GM19463 (cell line): ENCODE measurements at regions not wholly inside any gene's neighbourhood (a gene's known extent, or its start where the extent isn't known, plus 50 kb on each side); places are given as distances from the start of the nearest gene placed in this dataset.

Experiments used
- ATAC-seq: cut with Tn5 transposase; IDR thresholded peaks from one replicate; pipeline ENCODE4 v1.9.1; 2021; ENCODE audit warnings: mild to moderate bottlenecking, moderate library complexity; ENCODE audit not compliant: unreplicated experiment

DNA sequence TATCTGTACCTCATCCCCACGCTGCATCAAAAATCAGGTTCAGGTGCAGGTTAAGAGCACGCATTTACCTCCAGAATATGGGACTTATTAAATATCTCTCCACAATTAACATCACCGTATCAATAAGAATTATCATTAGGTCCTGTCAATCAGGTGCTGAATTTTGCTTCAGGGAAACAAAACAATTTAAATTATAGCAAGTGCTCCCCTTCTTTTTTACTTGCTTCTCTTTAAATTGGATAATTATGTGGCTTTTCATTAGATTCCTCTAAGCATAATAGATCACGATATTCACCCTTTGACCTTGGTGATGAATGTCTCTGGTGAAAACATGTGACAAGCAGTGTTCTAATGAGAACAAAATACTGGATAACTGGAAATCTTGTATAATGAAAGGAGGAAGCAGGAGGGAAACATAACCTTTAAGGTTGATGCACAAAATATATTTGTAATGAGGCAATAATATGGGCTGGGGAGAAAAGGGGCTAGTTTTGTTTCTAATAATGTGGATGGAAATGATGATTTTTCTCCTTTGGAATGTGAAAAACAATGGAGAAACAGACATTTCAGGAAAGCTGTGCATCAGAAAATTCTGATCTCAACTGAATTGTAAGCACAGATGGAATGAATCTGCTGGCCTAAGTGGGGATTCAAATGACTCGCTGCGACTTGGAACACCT lies 166.9 kb downstream of the SNX10 start:
- ATAC-seq: no peak

- no peak for ATAC-seq
Measured at GRCh38 chr7:26459540-26460193, 168.0 kb downstream of the SNX10 start.

GRCh38 chr7:26460351-26461085 lies 168.9 kb downstream of the SNX10 start:
- ATAC-seq: no peak

- no peak for ATAC-seq
Measured at GRCh38 chr7:26461518-26461917, 169.9 kb downstream of the SNX10 start.

DNA sequence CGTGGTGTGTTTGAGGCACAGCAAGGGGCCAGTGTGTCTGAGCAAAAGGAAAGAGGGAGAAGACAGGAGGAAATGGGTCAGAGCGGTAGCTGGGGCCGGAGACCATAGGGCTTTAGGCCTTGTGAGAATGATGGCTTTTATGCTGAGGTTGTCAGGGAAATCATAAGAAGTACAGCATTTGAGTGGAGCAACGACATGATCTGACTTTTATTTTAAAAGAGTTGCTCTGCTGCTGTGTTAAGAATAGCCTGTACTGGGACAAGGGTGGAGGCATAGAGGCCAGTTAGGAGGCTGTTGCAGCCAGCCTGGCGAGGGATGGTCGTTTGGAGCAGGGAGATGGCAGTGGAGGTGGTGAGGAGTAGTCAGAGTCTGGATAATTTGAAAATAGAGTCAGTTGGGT lies 174.3 kb downstream of the SNX10 start:
- ATAC-seq: no peak

DNA sequence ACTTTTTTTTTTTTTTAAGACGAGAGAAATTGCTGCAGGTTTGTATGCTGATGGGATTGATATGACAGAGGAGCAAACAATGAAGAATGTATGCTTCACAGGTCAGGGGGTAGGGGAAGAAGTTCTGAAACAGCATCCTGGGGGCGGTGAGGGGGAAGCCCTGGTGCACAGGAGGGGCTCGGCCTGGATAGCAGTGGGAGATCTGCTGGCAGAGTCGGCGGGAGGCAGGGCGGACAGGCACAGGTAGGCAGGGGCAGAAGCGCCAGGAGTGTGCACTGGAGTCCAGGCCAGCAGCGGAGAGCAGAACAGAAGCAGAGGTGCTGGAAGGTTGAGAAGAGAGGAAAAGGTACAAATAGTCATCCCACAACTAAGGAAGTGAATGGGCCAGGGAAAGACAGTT lies 175.4 kb downstream of the SNX10 start:
- no peak for ATAC-seq

DNA sequence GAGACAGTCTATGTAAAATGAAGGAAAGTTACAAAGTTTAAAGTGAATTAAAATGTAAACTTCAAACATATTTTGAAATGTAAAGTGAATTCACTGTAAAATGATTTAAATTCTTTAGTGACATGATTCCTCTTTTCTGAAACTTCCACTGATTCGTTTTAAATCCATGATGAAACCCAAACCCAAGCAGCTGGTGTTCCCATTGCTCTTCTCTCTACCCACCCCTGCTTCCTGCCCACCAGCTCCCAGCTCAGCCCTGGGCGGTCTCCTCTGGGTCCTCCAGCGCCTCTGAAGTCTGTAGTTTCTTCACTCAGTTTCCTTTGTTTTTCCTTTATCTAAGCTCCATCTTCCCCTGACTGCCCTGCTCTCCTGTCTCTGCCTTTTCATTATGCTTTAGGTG lies 175.9 kb downstream of the SNX10 start:
- no peak for ATAC-seq

DNA sequence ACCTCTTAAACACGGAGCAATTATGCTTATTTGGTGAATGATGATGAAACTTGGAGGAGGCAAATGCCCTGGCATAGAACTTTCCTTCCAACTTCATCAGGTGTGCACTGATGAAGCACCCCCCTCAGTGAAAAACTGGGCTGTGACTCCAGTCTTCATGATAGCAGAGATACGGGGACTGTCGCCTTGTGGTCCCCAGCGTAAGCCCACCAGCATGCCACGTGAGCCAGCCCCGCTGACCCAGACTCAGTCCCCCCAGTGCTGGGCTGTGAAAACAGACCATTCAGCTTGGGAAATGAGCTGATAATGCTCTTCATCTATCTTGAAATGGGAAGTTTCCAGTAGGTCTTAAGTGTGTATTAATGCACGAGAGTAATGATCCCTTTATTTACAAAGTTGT lies 177.0 kb downstream of the SNX10 start:
- ATAC-seq: no peak

DNA sequence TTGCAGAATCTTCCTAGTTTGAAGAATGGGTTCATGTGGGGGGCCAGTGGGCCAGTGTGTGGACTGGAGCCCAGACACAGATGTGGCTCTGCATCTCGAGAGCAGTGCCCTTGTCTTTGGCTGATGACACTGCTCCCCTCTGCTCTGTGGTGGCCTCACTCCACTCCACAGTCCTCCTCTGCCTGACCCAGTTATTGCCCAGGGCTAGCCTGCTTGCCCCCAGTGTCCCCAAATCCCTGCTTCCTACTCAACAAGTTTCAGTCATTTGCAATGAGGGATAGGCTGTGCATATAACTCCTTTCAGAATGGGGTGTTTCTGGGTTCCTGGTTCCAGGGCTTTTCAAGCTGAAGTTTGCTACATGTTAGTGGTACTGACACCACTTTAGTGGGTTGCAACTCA lies 177.5 kb downstream of the SNX10 start:
- no peak for ATAC-seq

DNA sequence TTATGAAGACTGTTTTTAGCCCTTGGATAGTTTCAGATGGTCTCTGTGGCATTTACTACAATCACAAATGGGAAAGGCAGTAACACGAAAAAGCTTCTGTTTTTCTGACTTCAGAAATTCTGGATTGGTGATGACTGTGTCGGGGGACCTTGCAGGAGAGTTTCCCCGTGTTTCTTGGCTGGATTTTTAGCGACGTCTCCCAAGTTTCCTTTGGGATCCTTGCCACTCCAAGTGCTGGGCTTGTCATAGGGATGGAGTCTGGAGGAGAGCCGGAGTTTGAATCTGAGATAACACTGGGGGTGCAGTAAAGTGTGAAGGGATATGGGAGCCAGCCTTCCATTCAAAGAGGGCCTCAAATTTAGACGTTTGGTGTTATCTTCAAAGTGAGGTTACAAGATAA lies 179.0 kb downstream of the SNX10 start:
- ATAC-seq: no peak

GRCh38 chr7:26471306-26472075 lies 179.8 kb downstream of the SNX10 start:
- ATAC-seq: no peak

- no peak for ATAC-seq
Measured at GRCh38 chr7:26472971-26473370, 181.3 kb downstream of the SNX10 start.

DNA sequence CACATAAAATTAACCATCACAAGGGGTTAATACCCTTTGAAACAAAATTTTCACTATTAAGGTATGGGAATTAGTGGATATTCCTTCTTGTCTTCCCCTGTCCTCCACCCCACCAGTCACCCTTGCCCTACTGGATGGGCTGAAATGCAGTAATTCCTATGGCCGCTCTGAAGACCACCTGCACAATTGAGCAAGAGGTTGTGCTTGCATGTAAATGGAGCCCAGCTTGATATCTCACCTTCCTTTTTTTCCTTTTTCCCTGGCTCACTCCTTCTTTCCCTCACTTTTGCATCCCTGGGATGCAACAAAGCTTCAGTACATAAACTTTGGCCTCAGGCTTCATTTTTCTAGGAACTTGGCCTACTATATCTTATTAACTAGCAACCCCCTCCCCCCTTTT lies 184.6 kb downstream of the SNX10 start:
- ATAC-seq: no peak

- ATAC-seq: no peak
Measured at GRCh38 chr7:26477381-26477990, 185.8 kb downstream of the SNX10 start.

- ATAC-seq: no peak
Measured at GRCh38 chr7:26478550-26478949, 186.9 kb downstream of the SNX10 start.

DNA sequence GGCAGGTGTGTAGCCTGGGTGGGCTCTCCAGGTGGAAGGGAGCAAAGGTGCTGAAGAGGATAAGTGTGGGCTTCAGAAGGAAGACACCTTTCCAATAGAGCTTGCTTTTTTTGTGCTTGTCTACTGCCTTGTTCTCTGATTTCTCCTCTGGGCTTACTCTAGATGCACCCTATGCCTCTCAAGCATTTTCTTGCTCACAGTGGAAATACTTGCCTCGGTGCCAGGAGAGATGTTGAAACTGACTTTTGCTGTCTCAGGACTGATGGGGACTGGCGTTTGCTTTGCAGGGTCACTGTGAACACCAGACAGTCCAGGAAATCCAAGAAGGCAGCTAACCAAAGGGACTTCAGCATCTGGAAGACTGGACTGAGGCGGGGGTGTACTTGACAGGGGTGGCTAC lies 187.9 kb downstream of the SNX10 start:
- no peak for ATAC-seq

DNA sequence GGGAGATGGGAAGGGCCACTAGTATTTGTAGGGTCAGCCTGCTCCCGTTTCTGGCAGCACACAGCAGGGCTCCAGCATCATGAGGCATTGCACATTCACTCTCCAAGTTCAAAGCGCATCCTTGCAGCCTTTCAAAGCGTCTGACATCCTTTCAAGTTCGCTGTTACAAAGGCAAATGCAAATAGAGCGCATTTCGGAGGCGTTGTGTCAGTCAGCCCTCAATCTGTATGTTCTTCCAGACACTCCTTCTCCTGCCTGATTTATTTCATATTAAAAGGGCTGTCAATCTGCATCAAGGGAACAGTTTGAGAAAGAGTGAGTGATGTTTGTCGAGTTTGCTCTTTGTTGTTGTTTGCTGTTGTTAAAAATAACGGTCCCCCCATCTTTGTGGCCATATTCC lies 188.5 kb downstream of the SNX10 start:
- ATAC-seq: no peak

GRCh38 chr7:26482927-26483326 lies 191.3 kb downstream of the SNX10 start:
- ATAC-seq: no peak

- no peak for ATAC-seq
Measured at GRCh38 chr7:26483843-26484242, 192.2 kb downstream of the SNX10 start.

DNA sequence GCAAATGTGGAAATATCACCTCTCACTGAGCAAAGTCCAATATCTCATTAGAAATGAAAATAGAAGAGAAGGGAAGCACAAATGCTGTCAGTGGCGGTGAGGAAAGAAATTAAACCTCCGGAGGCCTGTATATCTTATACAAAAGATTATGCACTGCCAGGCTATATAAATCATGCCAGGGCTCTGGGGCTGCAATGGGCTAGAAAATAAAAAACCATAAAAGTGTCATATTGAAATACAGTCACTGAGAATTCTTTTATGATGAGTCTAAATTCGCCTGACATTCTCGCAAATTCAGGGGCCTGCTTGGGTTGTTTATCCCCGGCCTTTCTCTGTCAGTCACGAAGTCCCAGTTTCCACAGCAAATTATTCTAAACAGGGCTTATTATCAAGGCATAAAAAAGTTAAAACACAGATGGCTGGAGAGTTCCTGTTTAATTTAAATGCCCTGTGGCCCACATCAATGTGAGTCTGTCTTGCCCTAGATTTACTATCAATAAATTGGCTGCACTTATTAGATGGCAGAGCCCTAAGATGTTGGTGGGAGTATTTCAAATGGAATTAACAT lies 193.8 kb downstream of the SNX10 start:
- no peak for ATAC-seq

GRCh38 chr7:26486153-26486552 lies 194.5 kb downstream of the SNX10 start:
- no peak for ATAC-seq
